ENCODE measurements at regions not wholly inside any gene's neighbourhood (a gene's known extent, or its start where the extent isn't known, plus 50 kb on each side); places are given as distances from the start of the nearest gene placed in this dataset.
A peak's percentile ranks its signal among the peaks of the same experiment; 100 is the strongest.

DNA sequence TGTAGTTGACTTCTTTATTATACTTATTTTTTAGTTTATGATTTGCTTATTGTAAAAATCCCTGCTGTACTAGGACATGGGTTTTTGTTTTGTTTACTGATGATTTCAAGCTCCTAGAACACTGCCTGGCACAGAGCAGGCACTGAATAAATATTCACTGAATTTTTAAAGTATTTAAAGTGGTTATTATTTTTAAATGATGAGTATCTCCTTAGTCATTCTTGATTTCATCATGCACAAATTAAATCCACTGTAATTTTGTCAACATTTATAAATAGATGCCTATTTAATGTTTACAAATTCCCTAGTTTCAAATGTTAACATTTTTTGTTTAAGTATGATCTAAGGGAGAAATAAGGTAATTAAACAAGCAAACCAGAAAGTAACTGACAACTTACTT, 367.9 kb upstream of the SLIT2 start:
- Histone ChIP-seq H3K27ac (ENCODE audit: low read depth in 1 of 2, low read length in 2 of 2) (no peak overlapping the region), H3K4me3 (replicated peaks in 1 of 3; ENCODE audit: low read depth in 2 of 3, low read length in 3 of 3) (no peak overlapping the region), H3K36me3 (replicated peaks in 1 of 2; ENCODE audit: control insufficient read depth in 1 of 2, insufficient read depth in 2 of 2, low read length in 2 of 2) (no peaks in the 10 kb centered on the region), H3K4me1 (ENCODE audit: control insufficient read depth in 1 of 2, insufficient read depth in 2 of 2, low read length in 2 of 2) (no peaks in the 10 kb centered on the region), H4K20me1 (ENCODE audit: insufficient read depth, low read length) (no peaks in the 10 kb centered on the region), H3K27me3 (ENCODE audit: control insufficient read depth in 2 of 2, insufficient read depth in 2 of 2, low read length in 2 of 2) (no peaks in the 10 kb centered on the region), H3K9me3 (replicated peaks in 1 of 2; ENCODE audit: control insufficient read depth in 1 of 2, insufficient read depth in 1 of 2, low read length in 2 of 2) (peaks cover 6 to 13% of the 10 kb centered on the region in 2 donors), H3K79me2 (ENCODE audit: insufficient read depth, low read length) (no peaks in the 10 kb centered on the region), H3K4me2 (replicated peaks; ENCODE audit: extremely low read depth, low read length, poor library complexity, severe bottlenecking) (no peak overlapping the region), H2AFZ (ENCODE audit: insufficient read depth, low read depth, low read length, poor library complexity, severe bottlenecking) (no peak overlapping the region), H3K9ac (ENCODE audit: insufficient read depth, low read length, poor library complexity, severe bottlenecking) (no peak overlapping the region)
- H3K27me3 Mint-ChIP-seq (ENCODE audit: low read depth in 3 of 3) = no peaks in the 10 kb centered on the region
- no peak overlapping the region for H3K27ac Mint-ChIP-seq
- no peaks in the 10 kb centered on the region for H3K4me1 Mint-ChIP-seq
- TF ChIP-seq, protein P1, sequence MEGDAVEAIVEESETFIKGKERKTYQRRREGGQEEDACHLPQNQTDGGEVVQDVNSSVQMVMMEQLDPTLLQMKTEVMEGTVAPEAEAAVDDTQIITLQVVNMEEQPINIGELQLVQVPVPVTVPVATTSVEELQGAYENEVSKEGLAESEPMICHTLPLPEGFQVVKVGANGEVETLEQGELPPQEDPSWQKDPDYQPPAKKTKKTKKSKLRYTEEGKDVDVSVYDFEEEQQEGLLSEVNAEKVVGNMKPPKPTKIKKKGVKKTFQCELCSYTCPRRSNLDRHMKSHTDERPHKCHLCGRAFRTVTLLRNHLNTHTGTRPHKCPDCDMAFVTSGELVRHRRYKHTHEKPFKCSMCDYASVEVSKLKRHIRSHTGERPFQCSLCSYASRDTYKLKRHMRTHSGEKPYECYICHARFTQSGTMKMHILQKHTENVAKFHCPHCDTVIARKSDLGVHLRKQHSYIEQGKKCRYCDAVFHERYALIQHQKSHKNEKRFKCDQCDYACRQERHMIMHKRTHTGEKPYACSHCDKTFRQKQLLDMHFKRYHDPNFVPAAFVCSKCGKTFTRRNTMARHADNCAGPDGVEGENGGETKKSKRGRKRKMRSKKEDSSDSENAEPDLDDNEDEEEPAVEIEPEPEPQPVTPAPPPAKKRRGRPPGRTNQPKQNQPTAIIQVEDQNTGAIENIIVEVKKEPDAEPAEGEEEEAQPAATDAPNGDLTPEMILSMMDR (IDR thresholded peaks at IDR 0.05) = no peak
- no peaks in the 10 kb centered on the region for H3K36me3 Mint-ChIP-seq
- intact Hi-C loops (cut with micrococcal nuclease) = no loop called here
- H3K9me3 Mint-ChIP-seq = peaks cover 2 to 14% (median 7%) of the 10 kb centered on the region in 7 donors
- DNase-seq = no peak
- no peak overlapping the region for H3K4me3 Mint-ChIP-seq

GRCh38 chr4:19880206-19880605, 371.5 kb upstream of the SLIT2 start:
- H3K27ac ChIP-seq (ENCODE audit: low read depth in 1 of 2, low read length in 2 of 2) = no peak overlapping the region
- H3K27me3 ChIP-seq (ENCODE audit: control insufficient read depth in 2 of 2, insufficient read depth in 2 of 2, low read length in 2 of 2) = no peaks in the 10 kb centered on the region
- H3K4me3 Mint-ChIP-seq = no peak overlapping the region
- no peaks in the 10 kb centered on the region for H3K27me3 Mint-ChIP-seq (ENCODE audit: low read depth in 3 of 3)
- TF ChIP-seq, protein P1 (IDR thresholded peaks at IDR 0.05) = no peak
- no peaks in the 10 kb centered on the region for H3K79me2 ChIP-seq (ENCODE audit: insufficient read depth, low read length)
- no peaks in the 10 kb centered on the region for H3K9me3 ChIP-seq (replicated peaks in 1 of 2; ENCODE audit: control insufficient read depth in 1 of 2, insufficient read depth in 1 of 2, low read length in 2 of 2)
- no peaks in the 10 kb centered on the region for H3K36me3 Mint-ChIP-seq
- H3K4me2 ChIP-seq (replicated peaks; ENCODE audit: extremely low read depth, low read length, poor library complexity, severe bottlenecking) = no peak overlapping the region
- no peak overlapping the region for H2AFZ ChIP-seq (ENCODE audit: insufficient read depth, low read depth, low read length, poor library complexity, severe bottlenecking)
- intact Hi-C loops (cut with micrococcal nuclease) = no loop called here
- DNase-seq = no peak
- H3K9ac ChIP-seq (ENCODE audit: insufficient read depth, low read length, poor library complexity, severe bottlenecking) = no peak overlapping the region
- WGBS (ENCODE audit: insufficient coverage) = 53% methylated on average over 4 of the region's 5 CpGs
- H3K36me3 ChIP-seq (replicated peaks in 1 of 2; ENCODE audit: control insufficient read depth in 1 of 2, insufficient read depth in 2 of 2, low read length in 2 of 2) = no peaks in the 10 kb centered on the region
- no peaks in the 10 kb centered on the region for H3K4me1 Mint-ChIP-seq
- peak overlapping the region in 1 of 7 donors; percentile 14 for H3K27ac Mint-ChIP-seq
- H4K20me1 ChIP-seq (ENCODE audit: insufficient read depth, low read length) = no peaks in the 10 kb centered on the region
- H3K9me3 Mint-ChIP-seq = peaks cover 0 to 2% (median 0%) of the 10 kb centered on the region in 7 donors
- H3K4me1 ChIP-seq (ENCODE audit: control insufficient read depth in 1 of 2, insufficient read depth in 2 of 2, low read length in 2 of 2) = no peaks in the 10 kb centered on the region
- H3K4me3 ChIP-seq (replicated peaks in 1 of 3; ENCODE audit: low read depth in 2 of 3, low read length in 3 of 3) = no peak overlapping the region
